GM18873 (cell line): ENCODE measurements at regions not wholly inside any gene's neighbourhood (a gene's known extent, or its start where the extent isn't known, plus 50 kb on each side); places are given as distances from the start of the nearest gene placed in this dataset.
"Not testable (repeated sequence)": the region's sequence is repeated elsewhere in the genome, so short reads cannot be mapped to it uniquely, and the experiment has no call there.

Experiments used
- ATAC-seq: cut with Tn5 transposase; IDR thresholded peaks from one replicate; pipeline ENCODE4 v1.9.1; 2021; ENCODE audit warnings: mild to moderate bottlenecking, moderate library complexity, moderate number of reproducible peaks; ENCODE audit not compliant: unreplicated experiment, low FRiP score

DNA sequence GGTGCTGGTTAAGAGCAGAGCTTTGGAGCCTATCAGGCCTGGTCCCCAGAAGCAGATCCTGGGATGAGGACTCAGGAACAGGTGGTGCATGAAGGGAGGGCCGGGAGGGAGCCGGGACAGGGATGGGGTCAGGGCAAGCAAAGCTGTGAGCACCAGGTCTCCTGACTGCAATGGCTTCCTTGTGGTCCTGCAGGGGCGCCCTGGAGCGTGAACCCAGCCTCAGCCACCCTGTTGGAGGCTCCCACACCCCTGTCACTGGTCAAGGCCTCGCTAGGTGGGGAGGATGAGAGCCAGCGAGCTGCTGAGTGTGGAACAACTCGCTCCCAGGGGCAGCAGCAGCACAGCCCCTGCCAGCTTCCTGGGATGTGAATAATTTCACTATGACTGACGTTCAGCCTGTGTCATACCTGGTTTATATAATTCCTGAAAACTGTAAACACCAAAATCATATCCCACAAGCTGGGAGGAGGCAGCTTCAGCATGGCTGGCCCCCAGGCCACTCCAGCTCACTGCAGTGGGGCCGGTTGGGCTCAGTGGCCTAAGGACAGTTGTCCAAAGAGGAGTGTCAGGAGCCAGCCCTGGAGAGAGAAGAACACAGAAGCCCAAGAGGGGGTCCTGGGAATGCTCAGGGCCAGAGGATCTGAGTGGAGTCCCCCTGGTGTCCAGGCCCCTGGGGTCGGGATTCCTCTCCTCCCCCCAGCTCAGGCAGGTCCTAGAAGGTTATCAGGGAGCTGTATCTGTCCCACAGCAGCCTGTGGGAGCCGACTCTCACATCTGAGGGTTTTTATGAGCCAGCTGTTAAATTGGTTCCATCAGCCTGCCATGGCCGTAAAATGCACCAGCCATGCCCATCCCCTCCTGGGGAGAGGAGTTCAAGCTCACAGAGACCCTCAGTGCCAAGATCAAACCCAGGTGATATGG, 272.9 kb downstream of the ADGRD1 start:
- ATAC-seq: no peak

DNA sequence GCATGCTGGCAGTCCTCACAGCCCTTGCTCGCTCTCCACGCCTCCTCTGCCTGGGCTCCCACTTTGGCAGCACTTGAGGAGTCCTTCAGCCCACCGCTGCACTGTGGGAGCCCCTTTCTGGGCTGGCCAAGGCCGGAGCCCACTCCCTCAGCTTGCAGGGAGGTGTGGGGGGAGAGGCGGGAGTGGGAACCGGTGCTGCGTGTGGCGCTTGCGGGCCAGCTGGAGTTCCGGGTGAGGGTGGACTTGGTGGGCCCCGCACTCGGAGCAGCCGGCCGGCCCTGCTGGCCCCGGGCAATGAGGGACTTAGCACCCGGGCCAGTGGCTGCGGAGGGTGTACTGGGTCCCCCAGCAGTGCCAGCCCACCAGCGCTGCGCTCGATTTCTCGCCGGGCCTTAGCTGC, 273.9 kb downstream of the ADGRD1 start:
- not testable (repeated sequence) for ATAC-seq

- not testable (repeated sequence) for ATAC-seq
Observed at GRCh38 chr12:131229079-131229425, 275.3 kb downstream of the ADGRD1 start.

DNA sequence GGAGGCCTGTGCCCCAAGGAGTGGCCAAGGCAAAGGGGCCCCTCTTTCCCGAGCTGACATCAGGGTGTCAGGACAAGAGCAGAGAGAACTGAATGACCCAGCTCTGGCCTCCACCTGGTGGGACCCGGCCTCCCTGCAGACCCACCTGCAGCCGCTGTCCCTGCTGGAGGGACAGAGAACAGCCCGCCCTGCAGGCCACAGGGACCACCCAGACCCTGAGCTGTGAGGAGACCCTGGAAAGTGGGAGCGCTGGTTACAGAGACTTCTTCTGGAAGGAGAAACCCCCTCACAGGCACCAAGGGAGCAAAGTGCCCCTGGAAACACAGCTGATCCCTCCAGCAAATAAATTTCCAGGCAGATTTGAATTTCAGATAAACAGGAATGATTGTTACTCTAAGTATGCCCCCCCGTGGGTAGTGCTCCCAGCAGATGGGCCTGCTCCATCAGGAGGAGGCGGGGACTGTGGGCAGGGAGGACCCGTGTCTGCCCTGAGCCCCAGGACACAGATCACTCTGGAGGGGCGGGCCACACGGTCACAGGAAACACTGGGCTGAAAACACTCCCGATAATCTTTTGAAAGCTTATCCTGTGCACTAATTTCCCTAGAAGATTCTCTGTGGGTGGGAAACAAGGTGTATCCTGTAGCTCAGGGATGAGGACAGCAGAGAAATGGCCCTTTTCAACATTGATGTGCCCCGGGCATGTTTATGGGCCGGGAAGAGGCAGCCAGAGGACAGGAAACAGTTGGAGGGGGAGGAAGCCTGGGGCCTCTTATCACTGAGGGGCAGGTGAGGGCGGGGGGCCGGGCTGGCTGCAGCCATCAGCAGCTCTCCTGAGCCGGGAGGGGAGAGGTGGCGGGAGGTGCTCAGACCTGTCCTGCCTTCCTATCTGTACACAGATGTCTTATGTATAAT, 276.0 kb downstream of the ADGRD1 start:
- no peak for ATAC-seq

- ATAC-seq: no peak
Observed at GRCh38 chr12:131230340-131231031, 276.8 kb downstream of the ADGRD1 start.

DNA sequence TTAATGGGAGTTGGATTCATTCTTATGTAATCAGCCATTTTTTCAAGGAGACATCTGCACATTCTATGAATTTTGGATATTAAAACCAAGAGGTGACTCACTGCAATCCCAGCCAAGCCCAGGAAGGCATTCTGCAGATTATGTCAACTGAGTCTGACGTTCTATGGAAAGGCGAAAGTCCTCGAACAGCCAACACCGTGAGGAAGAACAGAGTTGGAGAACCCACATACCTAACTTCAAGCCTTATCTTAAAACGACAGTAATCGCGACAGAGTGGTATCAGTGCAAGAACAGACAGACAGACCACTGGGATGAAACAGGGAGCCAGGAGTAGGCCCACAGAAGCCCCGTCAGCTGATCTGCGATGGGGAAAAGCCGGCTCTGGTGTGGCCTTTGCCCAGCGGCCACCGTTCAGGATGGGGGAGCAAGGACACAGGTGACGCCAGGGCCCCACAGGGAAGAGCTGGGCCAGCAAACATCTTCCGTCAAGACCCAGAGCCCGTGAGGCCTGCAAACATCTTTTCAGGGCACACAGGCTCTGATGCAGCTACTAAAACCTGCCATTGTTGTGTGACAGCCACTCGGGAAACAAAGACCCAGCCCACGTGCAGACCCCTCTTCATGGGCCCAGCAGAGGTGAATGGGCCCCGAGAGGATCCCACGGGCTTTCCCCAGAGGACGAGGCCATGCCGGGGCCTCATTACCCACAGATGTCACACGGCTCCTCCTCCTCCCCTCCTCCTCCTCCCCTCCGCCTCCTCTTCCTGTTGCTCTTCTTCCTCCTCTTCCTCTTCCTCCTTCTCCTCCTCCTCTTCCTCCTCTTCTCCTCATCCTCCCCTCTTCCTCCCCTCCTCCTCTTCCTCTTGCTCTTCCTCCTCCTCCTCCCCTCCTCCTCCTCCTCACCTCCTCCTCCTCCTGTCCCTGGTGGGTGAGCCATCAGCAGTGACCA, 277.6 kb downstream of the ADGRD1 start:
- no peak for ATAC-seq

DNA sequence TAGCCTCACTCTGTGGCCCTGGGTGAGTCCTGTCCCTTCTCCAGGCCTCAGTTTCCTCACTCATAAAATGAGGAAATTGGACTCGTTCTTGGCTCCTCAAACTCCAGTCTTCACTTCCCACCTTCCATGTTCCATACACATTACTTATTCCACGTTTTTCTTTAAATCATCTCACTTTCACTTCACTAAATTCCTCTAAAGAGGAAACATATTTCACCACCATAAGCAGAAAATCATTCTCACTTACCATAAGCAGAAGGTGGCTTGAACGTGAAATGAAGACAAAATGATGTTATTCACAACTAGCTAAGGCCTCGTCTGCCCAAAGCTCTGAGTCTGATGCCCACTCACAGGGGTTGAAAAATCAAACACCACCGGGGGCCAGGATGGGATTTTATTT, 278.3 kb downstream of the ADGRD1 start:
- no peak for ATAC-seq

- not testable (repeated sequence) for ATAC-seq
Observed at GRCh38 chr12:131232872-131233271, 279.2 kb downstream of the ADGRD1 start.

DNA sequence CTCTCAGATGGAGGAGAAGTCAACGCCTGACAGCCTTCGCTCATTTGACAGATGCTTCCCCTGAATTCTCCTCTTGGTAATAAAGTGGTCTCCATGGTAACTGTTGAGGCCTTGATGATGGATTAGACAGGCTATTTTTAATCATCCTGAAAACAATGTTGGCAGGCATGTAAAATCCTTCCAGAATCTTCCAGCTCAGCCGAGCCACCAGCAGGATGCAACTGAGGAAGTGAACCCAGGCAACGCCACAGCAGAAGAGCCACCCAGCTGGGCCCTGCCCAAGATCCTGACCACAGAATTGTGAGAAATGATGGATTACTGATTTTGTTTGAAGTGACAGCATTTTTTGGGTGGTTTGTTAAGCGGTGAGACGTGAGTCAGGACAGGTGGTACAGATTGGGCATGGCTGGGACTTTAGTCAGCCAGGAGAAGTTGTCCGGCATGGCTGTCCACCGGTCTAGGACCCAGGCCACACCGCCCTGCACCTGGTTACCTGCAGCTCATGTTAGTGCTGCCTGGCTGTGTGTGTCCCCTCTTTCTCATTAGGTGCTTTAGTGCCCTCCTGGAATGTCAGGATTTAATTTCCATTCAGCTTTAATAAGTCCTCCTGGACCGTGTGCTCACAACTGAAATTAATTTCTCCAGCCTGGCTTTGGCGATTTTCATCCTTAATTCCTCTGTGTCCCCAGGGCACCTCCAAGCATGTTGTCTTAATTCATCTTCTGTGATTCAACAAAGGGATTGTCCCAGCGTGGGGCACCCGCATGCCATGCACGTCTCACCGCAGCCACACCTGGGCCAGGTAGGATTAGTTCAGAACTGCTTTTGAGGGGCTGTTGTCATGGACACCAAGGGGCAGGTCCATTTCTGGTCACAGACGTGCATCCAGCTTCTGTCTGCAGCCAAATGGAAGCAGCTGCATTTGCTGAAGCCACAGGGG, 280.4 kb downstream of the ADGRD1 start:
- ATAC-seq: not testable (repeated sequence)

DNA sequence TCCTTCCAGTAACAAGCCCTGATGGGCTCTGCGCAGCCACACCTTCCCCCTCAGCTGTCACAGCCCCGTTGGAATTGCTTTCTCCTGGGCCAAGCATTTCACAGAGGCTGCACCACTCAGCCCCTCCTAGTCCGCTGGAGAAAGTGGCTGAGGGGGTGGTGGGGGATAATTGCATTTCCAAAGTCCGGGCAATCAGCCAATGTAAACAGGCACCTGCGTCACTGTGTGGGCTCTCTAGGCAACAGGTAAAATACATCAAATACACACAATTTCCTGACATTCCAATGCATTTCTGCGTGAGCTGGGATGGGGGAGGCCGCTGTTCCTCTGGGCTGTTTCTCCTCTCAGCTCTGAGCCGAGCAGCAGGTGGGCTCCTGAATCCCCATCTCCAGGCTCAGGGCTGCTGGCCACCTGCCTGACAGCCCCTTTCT, 281.1 kb downstream of the ADGRD1 start:
- ATAC-seq: not testable (repeated sequence)

GRCh38 chr12:131235871-131236271, 282.2 kb downstream of the ADGRD1 start:
- no peak for ATAC-seq

DNA sequence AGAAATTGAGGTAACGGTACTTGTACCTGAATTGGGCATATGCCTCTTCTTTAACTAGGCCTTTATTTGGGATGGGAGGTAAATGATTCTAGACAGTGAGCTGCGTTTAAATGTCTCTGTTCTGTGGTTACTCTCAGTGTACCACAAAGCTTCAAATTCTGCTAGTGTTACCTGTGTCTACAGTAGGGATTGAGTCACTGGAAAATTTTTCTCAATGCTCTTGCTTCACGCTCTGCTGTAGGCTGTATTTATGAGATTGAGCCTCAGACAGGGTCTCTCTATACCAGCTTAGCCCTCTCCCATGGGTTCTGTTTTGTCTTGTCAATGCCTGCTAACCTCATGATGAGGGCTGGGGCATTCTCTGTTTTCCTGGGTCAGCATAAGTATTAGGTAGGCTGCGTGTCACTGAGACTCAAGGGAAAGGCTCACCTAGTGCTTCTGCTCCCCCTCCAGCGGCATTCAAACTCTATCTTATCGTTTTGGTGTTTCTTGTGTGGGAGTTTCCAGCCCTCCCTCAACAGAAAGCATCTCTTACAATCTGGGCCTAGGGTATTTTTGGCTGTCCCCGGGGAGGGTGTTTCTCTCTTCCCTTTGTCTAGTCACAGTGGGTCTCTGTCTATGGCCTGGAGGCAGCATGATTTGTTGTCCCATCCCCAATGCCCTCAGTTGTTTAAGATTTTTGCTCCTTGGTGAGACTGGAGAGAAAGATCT, 285.8 kb downstream of the ADGRD1 start:
- peak; percentile 61 for ATAC-seq

DNA sequence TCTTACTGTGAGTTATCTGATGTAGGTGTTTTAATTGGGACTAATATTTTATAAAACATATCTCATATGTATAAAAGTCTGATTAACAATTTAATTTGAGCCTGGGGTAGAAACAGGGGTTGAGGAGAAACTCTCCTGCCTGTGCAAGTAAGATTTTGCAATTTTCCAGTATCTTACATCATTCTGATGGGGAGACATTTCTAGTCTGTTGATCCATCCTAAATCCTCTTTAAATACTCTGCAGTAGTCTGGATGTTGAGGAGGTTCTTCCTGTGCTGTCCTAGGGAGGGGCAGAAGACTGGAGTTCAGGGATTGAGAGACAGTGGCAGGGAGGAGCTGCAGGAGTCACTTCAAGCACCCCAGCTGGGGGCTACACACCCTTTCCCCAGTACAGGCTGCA, 287.8 kb downstream of the ADGRD1 start:
- no peak for ATAC-seq

- no peak for ATAC-seq
Observed at GRCh38 chr12:131242741-131243496, 289.2 kb downstream of the ADGRD1 start.

DNA sequence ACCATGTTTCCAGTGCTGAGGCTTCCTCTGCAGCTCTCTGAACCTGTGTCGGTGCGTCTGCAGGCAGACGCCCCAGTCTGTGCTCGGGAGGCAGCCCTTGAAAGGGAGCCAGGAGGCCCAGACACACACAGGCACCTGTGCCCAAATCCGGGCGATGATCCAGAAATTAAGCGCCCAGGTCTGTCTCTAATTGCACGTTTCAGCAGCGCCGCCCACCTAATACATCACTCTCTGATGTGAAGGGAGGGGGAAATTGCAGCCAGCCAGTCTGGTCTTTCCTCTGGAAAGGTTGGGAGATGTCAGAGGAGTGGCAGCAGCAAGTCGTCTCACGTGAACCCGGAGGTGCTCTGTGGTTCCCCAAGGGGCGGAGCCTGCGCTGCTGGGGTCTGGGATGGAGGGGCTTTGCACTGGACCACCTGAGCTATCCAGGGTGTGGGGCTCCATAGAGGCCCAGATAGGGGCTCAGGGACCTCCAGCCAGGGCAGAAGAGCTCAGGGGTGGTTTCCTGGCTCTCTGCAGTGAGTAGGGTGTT, 290.5 kb downstream of the ADGRD1 start:
- not testable (repeated sequence) for ATAC-seq

DNA sequence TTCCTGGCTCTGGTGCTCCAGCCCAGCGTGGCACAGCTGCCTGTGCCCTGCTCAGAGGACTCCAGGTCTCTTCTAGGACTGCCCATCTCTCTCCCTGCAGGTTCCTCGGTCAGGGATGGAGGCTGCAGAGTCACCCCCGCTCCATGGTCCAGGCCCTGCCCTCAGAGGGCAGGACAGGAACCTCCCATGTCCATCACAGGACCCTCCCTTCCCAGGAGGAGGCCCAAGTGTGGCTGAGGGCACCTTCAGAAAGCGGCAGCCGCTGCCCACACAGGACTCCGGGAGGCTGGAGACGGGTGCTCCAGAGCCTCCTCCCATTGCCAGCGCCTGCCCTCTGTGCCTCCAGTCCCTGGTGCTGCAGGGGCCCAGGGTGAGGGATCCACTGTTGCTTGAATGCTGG, 291.5 kb downstream of the ADGRD1 start:
- ATAC-seq: not testable (repeated sequence)
